Pancreas (tissue), 10 donors: ENCODE measurements at regions not wholly inside any gene's neighbourhood (a gene's known extent, or its start where the extent isn't known, plus 50 kb on each side); places are given as distances from the start of the nearest gene placed in this dataset.
A peak's percentile ranks its signal among the peaks of the same experiment; 100 is the strongest.

ENCODE experiments used
- ATAC-seq, 4 donors: fragments of 200-7000 bp; cut with Tn5 transposase; one replicate each; pipeline versions ENCODE4 v1.8.0 to v1.9.1; 2020; ENCODE audit warnings: mild to moderate bottlenecking in 4 of 4, moderate library complexity in 4 of 4
- DNase-seq, 6 donors: peaks; one replicate each; pipeline ENCODE4 v3.0.0-alpha.2; 2020
- FAIRE-seq: peaks from 2 replicates; lab custom pipeline; 2012; peaks lifted over from hg19 to GRCh38; lab: Jason Lieb, UNC
- H3K27ac ChIP-seq, 4 donors: fragments of 200-600 bp; sonication (generic); 1 replicate in 3 of 4; 2 replicates in 1 of 4; pipeline versions ENCODE4 v1.5.0 to v1.8.0; 2020
- H3K27me3 ChIP-seq, 4 donors: fragments of 200-600 bp; one replicate each; pipeline ENCODE4 v1.8.0; 2021
- H3K36me3 ChIP-seq, 3 donors: fragments of 200-600 bp; sonication (generic) in 1 of 3; one replicate each; pipeline versions ENCODE4 v1.5.0 to v1.8.0; 2020 to 2021
- H3K4me1 ChIP-seq, 3 donors: fragments of 200-600 bp; one replicate each; pipeline ENCODE4 v1.8.0; 2021
- H3K4me3 ChIP-seq, 4 donors: fragments of 200-600 bp; sonication (generic) in 2 of 4; one replicate each; pipeline versions ENCODE4 v1.5.0 to v1.8.0; 2020 to 2021
- H3K9me3 ChIP-seq, 4 donors: fragments of 200-600 bp; one replicate each; pipeline ENCODE4 v1.8.0; 2021
- WGBS, 2 donors: extraction: QIAGEN DNeasy Blood & Tissue Kit; methylation state at CpG; one replicate each; pipeline ENCODE4 v1.1.7; 2013; 5-methylcytosine and 5-hydroxymethylcytosine counted together
- intact Hi-C, 3 donors: fragments of 100-400 bp; cut with DNase I; formaldehyde crosslinking; loops; one replicate each; pipeline versions ENCODE4 v1.11.1 to v1.14.2; 2022
- TF ChIP-seq, protein P1 (sequence below), 4 donors: fragments of 200-600 bp; sonication (generic) in 3 of 4; IDR thresholded peaks; one replicate each; pipeline versions ENCODE4 v1.5.0 to v1.8.0; 2021; ENCODE audit warnings: antibody characterized with exemption in 4 of 4
- donor health status: healthy with polysubstance abuse.
- donor health status: DM: no; HTN: no; CAD: no; lungs with moderate emphysema.
- donor health status: DM: no; HTN: no; CAD: no.
- donor health status: control.
- donor health status: control.
- donor health status: Bipolar disorder and iron deficiency.
- donor health status: DM: yes; HTN: yes; CAD: no.
- donor health status: DM: no; HTN: no; CAD: no.
- donor health status: DM: no; HTN: no; CAD: no.
- donor health status: DM: yes; HTN: yes; CAD: no.

DNA sequence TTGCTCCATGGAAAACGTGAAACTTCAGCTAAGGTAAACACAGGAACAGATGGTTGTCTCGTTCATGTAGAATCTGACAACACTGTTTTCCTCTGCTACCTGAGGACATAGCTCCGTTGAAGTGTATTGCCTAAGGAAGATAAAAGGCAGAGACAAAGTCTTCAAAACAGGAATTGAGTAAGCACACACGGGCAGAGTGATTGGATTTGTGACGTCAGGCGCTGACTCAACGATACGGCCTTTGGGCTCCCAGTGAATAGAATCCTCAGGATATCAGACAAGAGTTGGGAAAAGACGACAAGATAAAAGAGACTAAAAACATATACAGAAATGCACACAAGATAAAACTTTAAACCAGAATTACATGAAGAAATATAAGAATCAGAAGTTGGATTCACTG, 787.1 kb upstream of the CTNND2 start:
- WGBS, 2 donors = 36 to 39% methylated on average over 9 of the region's 9 CpGs
- ATAC-seq (no peak), FAIRE-seq (no peak)

DNA sequence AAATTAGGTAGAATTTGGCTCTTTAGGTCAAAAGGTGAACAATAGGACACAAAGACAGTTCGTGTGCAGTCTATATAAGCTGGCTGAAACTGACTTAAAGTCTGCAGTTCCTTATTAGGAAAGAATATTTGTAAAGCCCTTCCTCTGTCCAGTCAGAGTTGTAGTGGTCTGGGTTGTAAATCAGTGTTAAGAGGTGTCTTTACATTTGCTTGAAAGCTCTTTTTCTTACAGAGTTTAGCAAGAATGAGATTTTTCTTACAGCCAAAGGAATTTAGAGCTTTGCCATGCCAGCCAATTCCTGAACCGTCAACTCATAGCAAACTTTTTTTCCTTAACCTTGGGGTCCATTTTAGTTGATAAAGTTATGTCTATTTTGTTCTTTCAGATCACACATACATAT, 786.1 kb upstream of the CTNND2 start:
- Histone ChIP-seq H3K36me3 (no peaks in the 10 kb centered on the region), H3K27ac (no peak overlapping the region), H3K4me1 (no peaks in the 10 kb centered on the region), H3K4me3 (no peak overlapping the region), H3K27me3 (peaks cover 0 to 5% (median 0%) of the 10 kb centered on the region in 4 donors), H3K9me3 (no peaks in the 10 kb centered on the region)
- DNase-seq = no peak
- TF ChIP-seq, protein P1, sequence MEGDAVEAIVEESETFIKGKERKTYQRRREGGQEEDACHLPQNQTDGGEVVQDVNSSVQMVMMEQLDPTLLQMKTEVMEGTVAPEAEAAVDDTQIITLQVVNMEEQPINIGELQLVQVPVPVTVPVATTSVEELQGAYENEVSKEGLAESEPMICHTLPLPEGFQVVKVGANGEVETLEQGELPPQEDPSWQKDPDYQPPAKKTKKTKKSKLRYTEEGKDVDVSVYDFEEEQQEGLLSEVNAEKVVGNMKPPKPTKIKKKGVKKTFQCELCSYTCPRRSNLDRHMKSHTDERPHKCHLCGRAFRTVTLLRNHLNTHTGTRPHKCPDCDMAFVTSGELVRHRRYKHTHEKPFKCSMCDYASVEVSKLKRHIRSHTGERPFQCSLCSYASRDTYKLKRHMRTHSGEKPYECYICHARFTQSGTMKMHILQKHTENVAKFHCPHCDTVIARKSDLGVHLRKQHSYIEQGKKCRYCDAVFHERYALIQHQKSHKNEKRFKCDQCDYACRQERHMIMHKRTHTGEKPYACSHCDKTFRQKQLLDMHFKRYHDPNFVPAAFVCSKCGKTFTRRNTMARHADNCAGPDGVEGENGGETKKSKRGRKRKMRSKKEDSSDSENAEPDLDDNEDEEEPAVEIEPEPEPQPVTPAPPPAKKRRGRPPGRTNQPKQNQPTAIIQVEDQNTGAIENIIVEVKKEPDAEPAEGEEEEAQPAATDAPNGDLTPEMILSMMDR (IDR thresholded peaks at IDR 0.05) = no peak
- FAIRE-seq = no peak
- intact Hi-C loops = no loop called here
- no peak for ATAC-seq
- WGBS, 2 donors = 40 to 51% methylated on average over 2 of the region's 2 CpGs

More for the DNA sequence above, 787.1 kb upstream of the CTNND2 start:
- Histone ChIP-seq H3K27me3 (peaks cover 0 to 3% (median 0%) of the 10 kb centered on the region in 4 donors), H3K27ac (no peak overlapping the region), H3K9me3 (no peaks in the 10 kb centered on the region), H3K36me3 (no peaks in the 10 kb centered on the region), H3K4me1 (no peaks in the 10 kb centered on the region), H3K4me3 (no peak overlapping the region)
- no peak for DNase-seq
- TF ChIP-seq, protein P1 (IDR thresholded peaks at IDR 0.05) = no peak
- intact Hi-C loops = no loop called here

DNA sequence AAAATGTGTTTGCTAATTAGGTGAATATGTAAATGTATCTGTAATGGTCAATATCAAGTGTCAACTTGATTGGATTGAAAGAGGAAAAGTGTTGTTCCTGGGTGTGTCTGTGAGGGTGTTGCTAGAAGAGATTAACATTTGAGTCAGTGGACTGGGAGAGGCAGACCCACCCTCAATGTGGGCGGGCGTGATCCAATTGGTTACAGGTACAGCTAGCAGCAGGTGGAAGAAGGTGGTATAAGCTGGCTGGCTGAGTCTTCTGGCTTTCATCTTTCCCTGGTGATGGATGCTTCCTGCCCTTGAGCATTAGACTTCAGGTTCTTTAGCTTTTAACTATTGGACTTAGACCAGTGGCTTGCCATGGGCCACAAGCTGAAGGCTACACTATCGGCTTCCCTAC, 779.0 kb upstream of the CTNND2 start:
- Histone ChIP-seq H3K4me3 (no peak overlapping the region), H3K27me3 (peaks cover 0 to 5% (median 0%) of the 10 kb centered on the region in 4 donors), H3K9me3 (no peaks in the 10 kb centered on the region), H3K27ac (no peak overlapping the region), H3K4me1 (no peaks in the 10 kb centered on the region), H3K36me3 (no peaks in the 10 kb centered on the region)
- FAIRE-seq (no peak), DNase-seq (no peak), ATAC-seq (no peak)
- WGBS, 2 donors = 71 to 78% methylated on average over 3 of the region's 3 CpGs
- intact Hi-C loops = no loop called here
- TF ChIP-seq, protein P1 (IDR thresholded peaks at IDR 0.05) = no peak

DNA sequence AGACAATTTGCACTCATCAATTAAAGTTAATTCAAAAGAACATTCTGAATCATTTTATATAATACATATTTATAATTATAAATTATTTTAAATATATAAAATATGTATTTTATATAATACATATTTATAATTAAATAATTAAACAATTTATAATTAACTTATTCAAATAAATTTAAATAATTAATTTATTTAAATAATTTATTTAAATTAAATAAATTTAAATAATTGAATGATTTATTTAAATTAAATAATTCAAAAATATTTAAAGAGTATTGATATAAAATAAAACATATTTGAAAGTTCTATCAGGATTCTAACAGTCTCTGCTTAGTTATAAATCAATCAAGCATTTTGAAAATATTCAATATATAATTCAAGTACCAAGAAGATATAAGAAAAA, 775.5 kb upstream of the CTNND2 start:
- ATAC-seq (no peak), FAIRE-seq (peak; percentile 99), DNase-seq (no peak)
- Histone ChIP-seq H3K27me3 (no peaks in the 10 kb centered on the region), H3K4me1 (no peaks in the 10 kb centered on the region), H3K4me3 (no peak overlapping the region), H3K9me3 (no peaks in the 10 kb centered on the region), H3K27ac (no peak overlapping the region), H3K36me3 (no peaks in the 10 kb centered on the region)
- intact Hi-C loops = no loop called here
- TF ChIP-seq, protein P1 (IDR thresholded peaks at IDR 0.05) = no peak

DNA sequence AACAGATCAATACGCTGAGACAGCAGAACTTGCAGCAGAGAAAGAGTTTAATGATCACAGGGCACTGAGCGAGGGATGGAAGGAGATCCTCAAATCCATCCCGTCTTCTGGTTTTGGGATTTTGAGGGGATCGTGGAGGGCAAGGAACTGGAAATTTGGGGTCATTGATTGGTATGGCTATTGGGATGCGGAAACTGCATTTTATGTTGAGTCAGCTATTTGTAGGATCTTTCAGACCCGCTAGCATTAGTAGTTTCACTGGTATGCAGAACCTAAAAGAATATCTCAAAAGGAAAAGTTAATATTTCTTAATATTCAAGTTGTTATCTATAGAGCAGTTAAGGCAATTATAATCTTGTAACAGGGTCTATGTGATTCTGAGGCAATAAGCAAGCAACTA, 771.7 kb upstream of the CTNND2 start:
- FAIRE-seq (no peak), DNase-seq (no peak), ATAC-seq (no peak)
- Histone ChIP-seq H3K4me1 (no peaks in the 10 kb centered on the region), H3K9me3 (no peaks in the 10 kb centered on the region), H3K4me3 (no peak overlapping the region), H3K27ac (no peak overlapping the region), H3K36me3 (no peaks in the 10 kb centered on the region), H3K27me3 (no peaks in the 10 kb centered on the region)
- TF ChIP-seq, protein P1 (IDR thresholded peaks at IDR 0.05) = no peak
- 68 to 85% methylated on average over 6 of the region's 6 CpGs for WGBS, 2 donors
- intact Hi-C loops = no loop called here
